Hematopoietic multipotent progenitor cell treated with erythropoietin and hydrocortisone succinate and interleukin-3 and kit ligand, for 4 days (in vitro differentiated cells): ENCODE measurements at regions not wholly inside any gene's neighbourhood (a gene's known extent, or its start where the extent isn't known, plus 50 kb on each side); places are given as distances from the start of the nearest gene placed in this dataset.

Experiments used
- DNase-seq: peaks from one replicate; pipeline ENCODE4 v3.0.0-alpha.2; 2015

- DNase-seq, result peak; percentile 57
Measured at GRCh38 chr3:193879099-193879863, 256.7 kb upstream of the HES1 start.

DNA sequence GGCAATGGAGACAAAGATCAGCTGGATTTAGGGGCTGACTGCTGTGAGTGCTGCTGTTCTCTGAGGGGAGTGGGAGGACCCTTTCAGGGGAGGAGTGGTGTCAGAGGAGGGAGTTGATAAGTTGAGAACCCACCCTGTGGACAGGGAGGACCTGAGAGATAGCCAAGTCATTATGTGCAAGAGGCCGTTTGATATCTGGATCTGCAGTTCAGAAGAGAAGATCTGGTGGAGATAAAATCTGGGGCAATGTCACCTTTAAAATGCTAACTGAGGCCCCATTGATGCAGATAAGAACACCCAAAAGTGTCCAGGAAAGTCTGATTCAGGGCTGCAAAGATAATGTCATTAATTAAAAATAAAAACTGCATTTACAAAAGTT lies 256.1 kb upstream of the HES1 start:
- DNase-seq, result peak; percentile 56

DNA sequence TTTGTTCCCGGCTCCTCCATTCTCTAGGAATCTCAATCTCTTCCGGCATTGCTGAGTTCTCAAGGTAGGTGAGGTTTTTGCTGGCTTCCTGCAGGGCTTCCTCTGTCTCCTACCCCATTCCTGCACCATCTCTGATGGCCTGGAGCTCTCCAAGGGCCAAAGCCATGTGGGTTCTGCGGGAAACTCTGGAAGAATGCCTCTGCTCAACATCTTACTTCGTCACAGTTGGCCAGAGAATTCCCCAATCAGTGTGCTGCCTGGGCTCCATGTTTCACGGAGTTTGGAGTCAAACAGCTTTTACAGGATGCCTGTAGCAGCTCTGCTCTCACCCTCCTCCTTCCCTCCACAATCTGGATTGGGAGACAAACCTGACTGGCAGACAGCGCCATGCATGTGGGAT lies 253.9 kb upstream of the HES1 start:
- no peak for DNase-seq

DNA sequence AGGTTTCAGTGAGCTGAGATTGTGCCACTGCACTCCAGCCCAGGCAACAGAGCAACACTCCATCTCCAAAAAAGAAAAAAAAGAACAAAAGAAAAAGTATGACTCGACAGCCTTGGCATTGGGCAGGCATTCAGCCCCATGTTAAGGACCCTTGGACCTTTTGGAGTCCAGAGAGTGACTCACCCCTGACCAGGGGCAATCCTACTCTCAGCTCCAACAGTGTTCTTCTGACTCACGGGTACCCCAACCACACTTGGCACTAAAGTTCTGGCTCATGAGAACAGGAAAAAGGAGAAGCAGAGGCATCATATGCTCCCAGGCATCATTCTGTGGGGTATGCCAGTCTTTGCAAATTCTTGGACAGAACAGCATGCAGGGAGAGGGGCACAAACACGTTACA lies 252.4 kb upstream of the HES1 start:
- no peak for DNase-seq

GRCh38 chr3:193884027-193884426 lies 251.9 kb upstream of the HES1 start:
- DNase-seq, result no peak

GRCh38 chr3:193884652-193885051 lies 251.3 kb upstream of the HES1 start:
- DNase-seq, result peak; percentile 18

DNA sequence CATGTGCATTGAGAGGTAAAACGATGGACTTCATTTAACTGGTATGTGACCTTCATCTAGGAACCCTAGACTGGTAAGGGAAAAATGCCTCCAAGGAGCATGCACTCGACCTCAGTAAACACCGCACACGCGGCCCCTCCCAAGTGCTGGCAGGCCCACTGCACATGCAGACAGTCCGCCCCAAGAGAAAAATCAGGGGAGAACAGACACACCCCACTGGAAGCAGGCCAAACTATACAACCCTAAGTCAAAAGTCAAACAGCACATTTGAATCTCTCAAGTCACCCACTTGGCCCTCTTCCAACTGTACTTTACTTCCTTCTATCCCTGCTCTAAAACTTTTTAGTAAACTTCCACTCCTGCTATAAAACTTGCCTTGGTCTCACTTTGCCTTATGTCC lies 250.1 kb upstream of the HES1 start:
- DNase-seq, result peak; percentile 76

GRCh38 chr3:193890016-193890897 lies 245.7 kb upstream of the HES1 start:
- DNase-seq, result no peak

DNA sequence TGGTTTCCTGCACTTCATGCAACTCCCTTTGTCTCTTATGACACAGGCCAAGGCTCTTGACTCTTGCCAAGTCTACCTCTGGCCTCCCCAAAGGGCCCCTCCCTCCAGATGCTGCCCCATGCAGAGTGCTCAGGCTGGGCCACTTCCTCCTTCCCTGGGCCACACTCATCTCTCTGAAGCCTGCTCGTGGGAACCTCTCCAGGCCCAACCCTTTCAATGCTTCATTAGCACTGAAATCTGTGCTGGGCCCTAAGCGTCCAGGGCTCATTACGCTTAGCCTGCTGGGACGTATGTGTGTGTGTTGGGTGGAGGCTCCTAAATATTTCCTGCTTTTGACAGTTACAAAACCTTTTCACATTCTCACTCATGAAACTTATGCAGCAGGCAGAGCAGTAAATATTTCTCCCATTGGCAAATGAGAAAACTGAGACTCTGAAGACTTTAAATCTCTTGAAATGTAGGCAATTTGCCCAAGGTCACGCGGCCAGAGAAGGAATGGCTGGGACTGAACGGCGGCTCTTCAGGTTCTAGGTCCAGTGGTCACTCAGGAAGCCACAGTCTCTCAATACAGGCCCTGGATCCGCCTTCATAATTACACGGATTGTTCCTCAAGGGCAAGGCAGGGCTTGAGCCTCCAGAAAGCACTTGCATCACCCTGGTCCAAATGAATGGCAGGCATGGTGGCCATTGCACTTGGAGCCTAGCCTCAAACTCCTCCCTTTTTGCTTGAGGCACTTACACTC lies 241.7 kb upstream of the HES1 start:
- DNase-seq, result peak; percentile 59

- no peak for DNase-seq
Measured at GRCh38 chr3:193895409-193895808, 240.5 kb upstream of the HES1 start.

- no peak for DNase-seq
Measured at GRCh38 chr3:193896419-193896818, 239.5 kb upstream of the HES1 start.

GRCh38 chr3:193897288-193897687 lies 238.7 kb upstream of the HES1 start:
- DNase-seq, result no peak

- no peak for DNase-seq
Measured at GRCh38 chr3:193897731-193898180, 238.2 kb upstream of the HES1 start.

GRCh38 chr3:193899001-193899400 lies 236.9 kb upstream of the HES1 start:
- DNase-seq, result no peak

- no peak for DNase-seq
Measured at GRCh38 chr3:193901007-193901406, 234.9 kb upstream of the HES1 start.

DNA sequence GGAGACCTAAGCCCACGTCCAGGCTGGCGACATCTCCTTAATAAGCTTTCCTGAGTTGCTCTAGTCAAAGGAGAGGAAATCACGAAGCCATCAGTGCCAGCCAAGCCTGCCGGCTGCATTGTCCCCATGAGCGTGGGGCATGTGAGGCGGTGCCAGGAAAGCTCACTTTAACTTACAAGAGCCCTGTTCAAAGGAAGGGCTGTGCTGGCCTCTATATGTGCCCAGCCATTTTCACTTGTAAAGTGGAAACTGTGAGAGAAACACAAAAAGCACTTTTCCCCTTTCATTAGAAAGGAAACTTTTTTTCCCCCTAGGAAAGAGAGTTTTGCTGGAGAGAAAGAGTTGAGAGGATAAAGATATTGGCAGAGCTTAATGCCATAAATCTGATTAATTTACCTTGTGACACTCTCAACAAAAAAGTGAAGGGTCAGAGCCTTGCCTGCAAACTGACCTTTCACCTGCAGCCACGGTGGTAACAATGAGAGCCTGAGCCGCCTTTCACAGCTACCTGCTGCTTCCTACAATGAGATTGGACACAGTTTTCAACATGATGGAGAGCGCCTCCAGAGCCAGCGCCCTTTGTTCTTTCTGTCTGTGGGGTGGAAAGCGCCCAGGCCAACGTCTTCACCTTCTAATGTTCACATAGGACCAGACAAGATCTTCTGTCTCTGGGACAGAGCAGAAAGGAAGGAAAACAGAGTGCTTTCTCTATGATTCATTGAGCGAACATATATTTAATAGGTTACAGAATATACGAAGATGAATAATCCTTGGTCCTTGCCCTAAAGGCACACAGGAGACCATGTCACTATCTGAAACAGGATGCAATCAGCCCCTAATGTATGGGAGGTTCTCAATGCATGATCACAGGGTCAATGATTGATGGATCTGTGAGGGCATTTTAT lies 233.1 kb upstream of the HES1 start:
- DNase-seq, result no peak

DNA sequence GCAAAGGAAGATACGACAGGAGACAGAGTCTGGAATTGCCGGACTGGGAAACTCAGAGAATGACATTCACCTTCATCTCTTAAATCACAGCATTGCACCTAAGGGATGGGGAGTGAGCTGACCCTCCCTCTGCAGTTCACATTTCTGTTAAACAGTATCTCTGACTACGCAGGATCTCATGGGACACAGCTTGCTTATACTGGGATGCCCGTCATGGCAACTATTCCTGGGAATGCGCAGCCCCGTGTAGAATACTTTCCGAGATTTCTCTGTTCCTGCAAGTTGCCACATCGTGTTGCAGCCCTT lies 232.5 kb upstream of the HES1 start:
- DNase-seq, result no peak

DNA sequence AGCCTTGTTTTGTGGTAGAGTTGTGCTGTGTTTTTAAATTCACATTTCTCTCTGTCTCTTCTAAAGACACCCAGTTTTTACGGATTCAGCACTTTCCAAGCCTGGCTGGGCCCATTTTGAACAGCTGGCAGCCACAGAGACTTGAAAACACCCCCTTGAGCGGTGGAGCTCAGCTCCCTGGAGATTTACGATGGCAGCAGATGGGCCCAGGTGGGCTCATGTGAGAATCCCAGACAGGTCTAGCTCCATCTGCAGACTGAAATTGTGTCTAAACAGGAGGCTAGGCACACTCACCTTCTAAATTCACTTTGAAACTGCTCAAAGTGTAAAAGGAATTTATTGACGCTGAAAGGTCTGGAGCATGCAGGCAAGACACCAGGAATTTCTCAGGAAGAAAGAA lies 232.0 kb upstream of the HES1 start:
- no peak for DNase-seq

DNA sequence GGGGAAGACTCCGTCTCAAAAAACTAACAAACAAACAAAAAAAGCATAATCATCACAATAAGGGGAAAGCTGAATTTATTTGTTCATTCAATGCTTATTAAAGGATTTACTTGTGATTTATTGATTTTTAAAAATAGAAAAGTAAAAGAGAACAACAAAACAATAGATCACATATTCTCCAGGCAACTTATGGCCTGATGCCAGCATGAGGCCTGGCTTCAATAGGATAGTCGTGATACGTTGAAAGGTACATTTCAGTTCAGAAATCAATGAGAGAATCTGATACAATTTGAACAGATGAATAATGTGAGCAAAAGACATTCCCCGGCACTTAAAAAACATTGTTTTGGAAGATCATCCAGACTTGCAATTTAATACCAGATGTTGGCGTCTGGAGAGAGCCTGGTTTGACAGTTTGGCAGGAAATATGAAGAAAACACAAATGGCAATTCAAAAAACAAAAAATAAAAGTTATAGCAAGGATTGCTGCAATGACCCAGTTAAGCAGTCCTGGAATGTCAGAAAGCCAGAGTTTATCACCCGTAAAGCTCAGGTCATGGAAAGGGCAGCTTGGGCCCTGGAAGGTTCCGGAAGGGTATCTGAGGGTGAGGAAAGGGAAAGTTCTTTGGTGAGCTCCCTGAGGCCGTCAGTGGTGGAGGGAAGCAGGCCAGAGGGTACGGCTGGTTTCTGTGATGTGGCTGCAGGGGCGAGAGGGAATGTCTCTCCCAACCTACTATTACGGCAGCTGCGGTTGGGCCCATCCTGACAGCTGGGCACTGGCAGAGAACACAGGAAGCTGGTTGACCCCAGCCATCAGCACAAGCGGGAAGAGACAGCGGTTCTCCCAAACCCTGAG lies 230.2 kb upstream of the HES1 start:
- DNase-seq, result no peak

DNA sequence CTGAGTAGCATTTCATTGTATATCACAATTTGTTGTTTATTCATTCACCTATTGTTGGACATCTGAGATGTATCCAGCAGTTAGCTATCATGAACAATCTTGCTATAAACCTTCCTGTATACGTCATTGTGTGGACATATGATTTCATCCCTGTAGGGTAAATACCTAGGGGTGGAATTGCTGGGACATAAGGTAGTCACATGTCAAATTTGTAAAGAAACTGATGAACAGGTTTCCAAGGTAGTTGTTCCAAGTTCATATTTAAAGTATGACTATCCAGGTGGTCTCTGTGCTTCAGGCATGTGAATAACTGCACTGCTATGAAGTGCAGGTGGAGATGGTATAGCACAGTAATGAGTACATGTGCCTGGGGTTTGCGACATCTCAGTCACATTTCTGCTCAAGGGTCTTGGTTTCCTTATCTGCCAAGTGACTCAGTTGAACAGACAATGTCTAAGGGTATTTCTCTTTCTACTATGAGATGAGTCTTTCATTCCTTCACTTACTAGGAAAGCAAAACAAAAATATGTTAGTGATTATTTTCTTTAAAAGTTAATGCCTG lies 229.0 kb upstream of the HES1 start:
- DNase-seq, result no peak

GRCh38 chr3:193908181-193908744 lies 227.7 kb upstream of the HES1 start:
- DNase-seq, result no peak
